Fibroblast of skin of right quadriceps (primary cell): ENCODE measurements at regions not wholly inside any gene's neighbourhood (a gene's known extent, or its start where the extent isn't known, plus 50 kb on each side); places are given as distances from the start of the nearest gene placed in this dataset.

ENCODE experiments used
- DNase-seq: peaks from one replicate; pipeline ENCODE4 v3.0.0-alpha.2; 2013

DNA sequence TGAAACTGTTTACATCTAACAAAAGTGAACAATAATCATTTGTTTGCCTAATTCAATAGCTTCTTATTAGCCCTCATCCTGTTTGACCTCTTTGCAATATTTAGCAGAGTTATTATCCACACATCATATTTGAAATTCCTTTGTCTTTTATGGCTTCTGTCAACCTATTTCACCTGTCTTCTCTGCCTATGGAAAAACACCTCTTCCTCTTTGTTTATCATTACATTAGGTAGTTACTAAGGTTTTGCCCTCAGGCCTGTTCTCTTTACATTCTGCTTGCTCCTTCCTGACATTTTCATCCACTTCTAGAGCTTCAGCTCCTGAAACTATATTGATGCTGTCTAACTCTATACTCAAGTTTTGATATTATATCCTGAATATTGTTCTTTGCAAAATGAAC lies 183.0 kb downstream of the SUCNR1 start:
- no peak for DNase-seq

DNA sequence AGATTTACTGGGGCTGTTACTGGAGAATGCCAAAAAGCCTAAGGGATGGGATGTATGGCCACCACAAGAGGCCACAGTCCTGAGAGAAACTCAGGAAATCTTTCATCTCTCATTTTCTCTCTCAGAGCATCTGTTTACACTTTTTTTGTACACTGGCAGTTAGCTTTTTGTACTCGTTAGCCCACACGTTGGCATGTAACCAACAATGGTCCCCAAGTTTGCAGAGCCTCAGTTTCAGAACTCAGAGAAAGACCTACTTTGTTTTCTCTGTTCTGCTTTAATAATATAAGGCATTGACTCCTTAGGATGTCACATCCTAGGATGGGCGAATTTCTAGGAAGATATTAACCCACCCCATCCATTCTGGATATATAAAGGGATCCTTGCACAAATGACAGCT lies 183.5 kb downstream of the SUCNR1 start:
- DNase-seq, result no peak

DNA sequence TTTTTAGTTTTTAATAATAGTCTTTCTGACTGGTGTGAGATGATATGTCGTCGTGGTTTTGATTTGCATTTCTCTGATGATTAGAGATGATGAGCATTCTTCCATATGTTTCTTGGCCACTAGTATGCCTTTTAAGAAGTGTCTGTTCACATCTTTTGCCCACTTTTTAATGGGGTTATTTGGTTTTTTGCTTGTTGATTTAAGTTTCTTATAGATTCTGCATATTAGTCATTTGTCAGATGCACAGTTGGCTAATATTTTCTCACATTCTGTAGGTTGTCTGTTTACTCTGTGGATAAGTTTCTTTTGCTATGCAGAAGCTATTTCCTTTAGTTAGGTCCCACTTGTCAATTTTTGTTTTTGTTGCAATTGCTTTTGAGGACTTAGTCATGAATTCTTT lies 185.4 kb downstream of the SUCNR1 start:
- DNase-seq, result peak; percentile 69

DNA sequence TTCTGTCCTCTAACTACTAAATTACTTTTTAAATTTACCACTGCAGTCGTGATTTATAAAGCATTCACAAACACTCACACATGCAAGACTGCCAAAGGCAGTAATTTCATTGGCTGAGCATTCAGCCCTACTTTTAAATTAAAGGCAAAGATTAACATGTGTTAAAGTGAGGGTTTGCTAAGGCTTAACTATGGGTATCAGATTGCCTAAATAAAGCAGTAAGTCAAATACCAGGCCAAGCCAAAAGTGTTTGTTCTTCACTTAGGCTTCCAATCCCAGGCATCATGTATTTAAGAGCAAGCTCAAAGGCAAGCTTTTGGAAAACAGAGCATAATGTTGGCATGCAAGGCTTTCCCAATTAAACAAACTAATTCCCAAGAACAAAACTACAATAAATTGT lies 187.3 kb downstream of the SUCNR1 start:
- DNase-seq, result no peak

DNA sequence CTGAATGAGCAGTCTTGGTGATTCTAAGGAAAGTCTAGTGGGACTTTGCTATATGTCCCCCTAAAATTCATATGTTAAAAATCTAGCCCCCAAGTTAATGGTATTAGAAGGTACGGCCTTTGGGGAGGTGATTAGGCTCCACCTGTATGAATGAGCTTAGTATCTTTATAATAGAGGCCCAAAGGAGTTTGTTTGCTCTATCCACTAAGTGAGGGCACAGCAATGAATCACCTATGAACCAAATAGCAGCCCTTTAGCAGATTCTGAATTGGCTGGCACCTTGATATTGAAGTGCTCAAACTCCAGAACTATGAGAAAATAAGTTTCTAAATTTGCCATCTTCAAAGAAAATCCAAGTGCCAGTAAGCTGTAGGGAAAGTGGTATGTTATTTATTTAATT lies 187.9 kb downstream of the SUCNR1 start:
- DNase-seq, result no peak

DNA sequence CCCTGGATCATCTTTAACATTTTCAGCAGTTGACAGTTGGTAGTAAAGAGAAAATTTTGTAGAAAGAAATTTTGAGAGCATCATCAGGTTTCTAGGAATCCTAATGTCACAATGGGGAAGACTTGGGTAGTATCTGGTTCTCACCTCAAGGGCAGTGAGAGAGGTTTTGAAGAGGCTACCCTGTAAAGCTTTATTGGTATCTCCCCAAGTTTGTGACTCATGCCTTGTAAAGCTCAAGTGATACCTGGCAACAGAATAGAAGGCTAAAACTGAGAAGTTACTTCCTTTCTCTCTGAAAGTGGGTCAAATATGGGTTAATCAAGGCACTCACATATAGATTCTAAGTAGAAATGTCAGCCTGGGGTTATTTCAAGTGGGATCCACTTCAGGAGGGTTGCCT lies 196.4 kb downstream of the SUCNR1 start:
- DNase-seq, result no peak

DNA sequence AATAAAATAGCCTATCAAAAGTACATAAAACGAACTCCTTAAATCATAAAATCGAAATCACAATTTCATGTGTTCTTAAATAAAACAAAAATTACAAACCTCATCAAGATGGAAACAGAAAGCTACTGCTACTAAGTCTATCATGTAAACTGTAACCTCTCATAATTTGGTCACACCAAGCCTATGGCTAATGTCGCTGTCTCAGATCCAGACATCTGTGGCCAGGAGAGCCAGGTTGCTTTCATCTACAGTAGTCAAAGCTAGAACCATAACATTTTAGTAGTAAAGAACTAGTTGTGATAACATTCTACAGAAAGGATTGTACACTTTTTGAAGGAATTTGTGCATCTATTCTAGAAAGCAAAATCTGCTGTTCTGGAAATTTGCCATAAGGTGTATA lies 197.4 kb upstream of the MBNL1 start:
- no peak for DNase-seq

DNA sequence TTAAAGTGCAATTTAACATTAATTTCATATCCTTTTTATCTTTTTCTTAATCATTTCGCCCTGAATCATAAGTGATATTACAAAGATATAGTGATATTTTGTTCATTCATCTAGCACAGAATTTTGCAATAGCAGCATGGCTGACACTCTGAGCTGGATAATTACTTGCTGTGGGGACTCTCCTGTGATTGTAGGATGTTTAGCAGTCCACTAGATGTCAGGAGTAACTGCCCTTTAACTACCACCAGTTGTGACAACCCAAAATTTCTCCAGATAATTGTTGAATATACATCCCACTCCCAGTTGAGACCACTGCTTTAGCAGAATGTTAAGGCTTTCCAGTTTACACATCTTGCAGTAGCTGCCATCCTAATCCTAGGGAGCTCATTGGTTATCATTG lies 196.8 kb upstream of the MBNL1 start:
- peak; percentile 56 for DNase-seq

DNA sequence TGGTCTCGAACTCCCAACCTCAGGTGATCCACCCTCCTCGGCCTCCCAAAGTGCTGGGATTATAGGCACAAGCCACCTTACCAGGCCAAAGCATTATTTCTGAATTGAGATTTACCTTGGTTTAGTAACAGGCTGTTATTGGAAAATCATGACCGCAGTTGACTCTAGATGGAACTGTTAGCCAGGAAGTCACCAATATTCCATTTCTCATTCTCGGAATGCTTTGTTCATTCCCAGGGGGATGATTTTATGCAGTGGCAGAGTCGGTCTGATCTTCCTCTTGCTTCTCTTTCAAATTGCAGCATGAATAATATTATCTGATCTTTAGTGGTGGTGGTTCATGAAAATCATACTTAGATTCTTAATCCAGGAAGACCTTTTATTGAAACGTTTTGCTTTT lies 195.5 kb upstream of the MBNL1 start:
- peak; percentile 75 for DNase-seq

DNA sequence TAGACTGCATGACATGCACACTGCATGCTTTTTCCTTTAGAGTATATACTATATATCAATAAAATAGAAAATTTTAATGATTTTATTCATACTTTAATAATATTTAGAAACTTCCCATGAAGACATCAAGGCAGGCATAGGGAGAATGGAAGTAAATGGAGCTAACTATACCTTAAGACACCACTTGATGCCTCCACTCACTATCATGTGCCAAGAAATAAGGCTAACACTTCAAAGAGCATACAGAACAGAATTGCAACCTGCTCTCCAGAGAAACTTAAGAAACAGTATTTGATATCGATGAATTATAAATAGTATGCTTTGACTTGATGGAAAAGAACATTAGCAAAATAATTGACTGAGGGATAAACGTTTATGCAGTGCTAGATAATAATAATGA lies 192.6 kb upstream of the MBNL1 start:
- DNase-seq, result peak; percentile 22

DNA sequence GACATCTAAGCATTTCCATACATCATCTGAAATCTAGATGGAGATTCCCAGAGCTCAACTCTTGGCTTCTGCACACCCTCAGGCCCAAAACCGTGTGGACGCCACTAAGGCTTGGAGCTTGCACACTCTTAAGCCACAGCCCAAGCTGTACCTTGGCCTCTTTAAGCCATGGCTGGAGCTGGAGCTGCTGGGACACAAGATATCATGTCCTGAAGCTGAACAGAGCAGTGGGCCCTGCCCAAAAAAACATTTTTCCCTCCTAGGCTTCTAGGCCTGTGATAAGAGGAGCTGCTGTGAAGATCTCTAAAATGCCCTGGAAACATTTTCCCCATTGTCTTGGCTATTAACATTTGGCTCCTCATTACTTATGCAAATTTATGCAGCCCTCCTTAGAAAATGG lies 188.7 kb upstream of the MBNL1 start:
- no peak for DNase-seq

DNA sequence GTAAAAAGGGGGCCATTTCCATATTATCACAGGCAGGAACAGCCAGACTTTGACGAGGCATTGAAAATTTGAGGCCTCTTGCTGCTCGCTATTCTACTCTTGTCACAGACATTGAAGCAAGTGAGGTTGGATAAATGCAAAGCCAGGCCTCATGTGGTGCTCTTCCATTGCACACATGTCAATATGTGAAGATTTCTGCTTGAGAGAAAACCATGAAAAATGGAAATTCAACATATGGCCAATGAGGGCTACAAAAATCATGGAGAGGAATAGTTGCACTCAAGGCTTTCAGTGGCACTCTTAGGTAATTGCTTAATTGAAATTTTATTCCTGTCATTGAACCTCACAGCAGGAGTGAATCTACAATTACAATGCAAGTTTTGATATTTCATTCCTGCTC lies 185.6 kb upstream of the MBNL1 start:
- no peak for DNase-seq

DNA sequence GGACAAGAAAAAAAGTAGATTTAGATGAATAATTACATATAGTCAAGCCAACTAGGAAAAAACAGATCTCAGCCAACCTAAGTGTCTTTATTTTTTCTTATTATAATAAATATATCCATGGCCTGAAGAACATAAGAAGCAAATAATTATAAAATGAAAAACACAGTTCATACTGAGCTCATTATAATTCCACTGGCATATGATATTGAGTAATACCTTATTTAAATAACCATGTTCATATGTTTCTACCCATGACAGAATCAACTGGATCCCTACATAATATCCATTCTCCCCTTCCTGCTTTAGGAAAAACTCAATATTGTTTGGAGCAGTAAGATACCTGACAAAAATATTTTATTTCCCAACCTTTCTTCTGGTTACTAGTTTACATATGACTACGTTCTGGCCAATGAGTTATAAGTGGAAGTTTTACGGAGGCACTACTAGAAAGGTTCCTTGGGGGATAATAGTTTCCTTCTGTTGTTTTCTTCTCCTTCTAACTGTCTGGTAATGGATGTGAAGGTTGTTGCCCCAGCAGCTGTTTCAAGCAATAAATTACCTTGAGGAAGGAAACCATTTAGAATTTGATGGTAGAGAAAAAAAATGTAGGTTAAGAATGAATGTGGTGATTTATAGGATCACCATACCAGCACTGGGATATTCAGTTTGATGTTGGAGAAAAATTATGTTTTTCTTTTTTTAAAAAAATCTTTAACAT lies 184.1 kb upstream of the MBNL1 start:
- no peak for DNase-seq

DNA sequence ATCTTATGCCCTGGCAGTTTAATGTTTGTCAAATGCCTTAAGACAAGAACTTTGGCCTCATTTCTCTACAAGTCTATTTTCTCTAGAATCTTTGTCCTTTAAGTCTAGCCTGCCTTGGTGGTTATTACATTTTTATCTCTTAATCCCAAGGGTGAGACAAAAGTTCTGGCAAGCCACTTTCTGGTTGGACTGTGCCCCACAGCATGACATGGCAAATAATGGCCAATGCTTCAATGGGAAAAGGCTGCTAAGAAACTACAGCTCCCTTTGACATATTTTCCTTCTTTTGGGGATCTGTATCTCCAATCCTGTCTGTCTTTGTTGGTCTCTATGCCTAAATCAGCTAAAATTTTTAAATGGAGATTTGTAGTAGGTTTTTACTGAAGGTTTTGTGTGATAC lies 181.6 kb upstream of the MBNL1 start:
- DNase-seq, result no peak

DNA sequence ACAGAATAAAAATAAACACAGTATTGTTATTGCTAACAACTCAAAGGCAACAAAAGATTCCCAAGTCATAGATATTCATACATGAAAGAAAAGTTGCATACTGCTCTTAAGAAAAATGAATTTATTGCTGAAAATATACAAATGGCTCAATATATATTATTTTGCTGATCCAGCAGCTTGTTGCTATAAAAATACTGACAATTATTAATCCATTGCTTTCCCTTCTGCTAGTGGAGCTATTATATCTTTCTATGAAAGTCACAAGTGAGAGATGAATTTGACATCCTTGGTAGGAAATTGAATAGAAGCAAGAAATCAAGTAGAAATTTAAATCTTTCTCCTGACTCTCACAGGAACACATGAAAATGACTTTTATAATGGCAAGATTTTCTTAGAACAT lies 179.2 kb upstream of the MBNL1 start:
- no peak for DNase-seq

DNA sequence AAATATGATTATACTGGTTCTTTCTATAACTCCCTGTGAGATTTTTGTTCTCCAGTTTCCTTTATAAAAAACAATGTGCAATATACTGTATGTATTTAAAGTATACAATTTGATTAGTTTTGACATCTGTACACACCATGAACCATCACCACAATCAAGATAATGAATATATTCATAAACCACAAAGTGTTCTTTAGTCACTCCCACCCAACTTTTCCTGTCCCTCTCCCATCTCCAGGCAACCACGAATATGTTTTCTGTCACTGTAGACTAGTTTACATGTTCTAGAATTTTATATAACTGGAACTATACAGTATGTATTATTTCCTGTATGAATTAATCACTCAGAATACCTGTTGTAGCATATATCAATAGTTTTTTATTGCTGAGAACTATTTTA lies 177.0 kb upstream of the MBNL1 start:
- no peak for DNase-seq

DNA sequence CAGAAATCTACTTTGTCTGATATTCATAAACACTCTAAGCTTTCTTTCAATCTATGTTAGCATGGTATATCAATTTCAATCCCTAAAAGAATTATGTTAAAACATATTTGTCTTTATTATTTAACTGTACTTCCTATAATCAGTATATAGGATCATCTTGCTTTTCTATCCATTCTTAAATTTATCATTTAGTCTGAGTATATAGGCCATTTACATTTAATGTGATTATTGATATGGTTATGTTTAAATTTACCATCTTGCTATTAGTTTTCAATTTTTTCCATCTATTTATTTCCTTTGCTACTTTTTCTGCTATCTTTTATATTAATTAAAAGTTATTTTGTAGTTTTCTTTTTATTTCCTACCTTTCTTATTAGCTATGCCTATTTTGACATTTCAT lies 174.8 kb upstream of the MBNL1 start:
- DNase-seq, result no peak

DNA sequence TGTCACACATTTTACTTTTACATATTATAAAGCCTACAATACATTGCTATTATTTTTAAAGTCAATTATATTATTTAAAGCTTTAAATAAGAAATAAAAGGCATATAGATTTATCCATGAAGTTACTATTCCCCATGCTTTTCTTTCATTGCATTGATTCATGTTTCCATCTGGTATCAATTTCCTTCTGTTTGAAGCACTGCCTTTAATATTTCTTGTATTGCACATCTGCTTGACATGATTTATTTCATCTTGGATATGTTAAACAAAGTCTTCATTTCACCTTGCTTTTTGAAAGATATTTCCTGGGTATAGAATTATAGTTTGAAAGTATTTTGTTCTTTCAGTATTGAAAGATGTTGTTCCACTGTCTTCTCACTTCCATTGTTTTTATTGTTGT lies 174.3 kb upstream of the MBNL1 start:
- peak; percentile 13 for DNase-seq

DNA sequence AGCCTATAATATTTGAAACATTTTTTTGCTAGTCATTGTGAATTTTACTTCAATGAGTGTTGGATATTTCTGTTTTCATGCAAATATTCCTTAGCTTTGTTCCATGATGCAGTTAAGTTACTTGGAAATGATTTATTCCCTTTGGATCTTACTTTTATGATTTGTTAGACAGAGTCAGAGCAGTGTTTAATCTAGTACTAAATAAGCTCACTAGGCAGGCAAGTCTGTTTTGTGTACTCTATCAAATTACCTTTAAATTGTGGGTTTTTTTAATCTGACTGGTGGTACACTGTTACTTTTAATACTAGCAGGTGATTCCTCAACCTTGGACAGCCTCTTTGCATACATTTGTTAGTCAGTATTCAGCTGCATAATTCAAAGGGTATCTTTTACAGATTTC lies 173.3 kb upstream of the MBNL1 start:
- DNase-seq, result no peak

DNA sequence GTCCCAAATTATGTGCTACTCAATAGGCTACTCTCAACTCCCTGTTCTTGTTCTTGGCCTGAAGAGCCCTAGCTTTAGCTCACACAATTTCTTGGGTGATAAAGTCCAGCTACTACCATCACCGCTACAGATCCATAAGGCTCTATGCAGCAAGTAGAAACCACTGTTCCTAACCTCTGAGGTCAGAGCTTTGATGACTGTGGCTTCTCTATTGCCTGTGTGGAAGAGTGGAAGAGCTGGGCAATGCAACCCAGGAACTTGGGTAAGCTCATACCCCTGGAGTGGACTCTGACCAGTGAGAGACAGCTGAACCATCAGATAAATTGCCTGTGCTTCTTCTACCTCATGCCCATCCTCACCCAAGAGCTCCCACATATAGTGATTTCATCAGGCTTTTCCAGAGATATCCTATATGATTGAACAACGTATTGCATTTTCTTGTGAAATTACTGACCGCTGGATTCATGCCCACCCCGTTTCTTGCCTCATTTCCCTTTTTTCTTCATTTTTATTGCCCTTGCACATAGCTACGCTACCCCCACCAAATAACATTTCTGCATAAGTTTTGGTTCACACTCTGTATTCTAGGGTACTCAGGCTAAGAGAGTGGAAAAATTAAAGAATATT lies 172.3 kb upstream of the MBNL1 start:
- DNase-seq, result no peak

DNA sequence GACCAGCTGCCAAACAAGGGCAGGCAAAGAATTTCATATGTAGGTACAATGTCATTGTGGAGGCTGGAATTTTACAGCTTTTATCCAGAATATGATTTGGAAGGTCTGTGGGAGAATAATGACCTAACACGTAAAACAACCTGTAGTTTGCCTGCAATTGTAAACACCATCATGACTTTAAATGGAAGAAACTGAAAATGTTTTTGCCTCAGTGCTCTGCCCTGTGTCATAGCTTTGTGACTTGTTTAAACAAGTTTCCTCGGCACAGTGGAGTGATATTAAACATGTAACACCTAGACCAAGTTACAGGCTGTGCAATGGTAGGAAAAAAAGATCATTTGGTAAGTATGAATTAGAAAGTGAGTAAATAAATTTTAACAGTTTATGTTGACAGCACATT lies 171.6 kb upstream of the MBNL1 start:
- no peak for DNase-seq

DNA sequence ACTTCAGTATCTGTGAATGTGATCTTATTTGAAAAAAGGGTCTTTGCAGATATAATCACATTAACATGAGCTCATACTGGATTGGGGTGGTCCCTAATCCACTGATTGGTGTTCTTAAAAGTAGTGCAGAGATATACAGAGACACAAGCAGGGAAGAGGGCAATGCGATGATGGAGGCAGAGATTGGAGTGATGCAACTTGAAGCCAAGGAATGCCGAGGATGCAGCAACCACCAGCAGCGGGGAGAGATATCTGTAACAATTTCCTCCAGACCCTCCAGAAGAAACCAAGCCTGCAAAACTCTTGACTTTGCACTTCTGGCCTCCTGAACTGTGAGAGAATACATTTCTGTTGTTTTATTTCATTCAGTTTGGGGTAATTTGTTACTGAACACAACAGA lies 171.0 kb upstream of the MBNL1 start:
- peak; percentile 18 for DNase-seq

DNA sequence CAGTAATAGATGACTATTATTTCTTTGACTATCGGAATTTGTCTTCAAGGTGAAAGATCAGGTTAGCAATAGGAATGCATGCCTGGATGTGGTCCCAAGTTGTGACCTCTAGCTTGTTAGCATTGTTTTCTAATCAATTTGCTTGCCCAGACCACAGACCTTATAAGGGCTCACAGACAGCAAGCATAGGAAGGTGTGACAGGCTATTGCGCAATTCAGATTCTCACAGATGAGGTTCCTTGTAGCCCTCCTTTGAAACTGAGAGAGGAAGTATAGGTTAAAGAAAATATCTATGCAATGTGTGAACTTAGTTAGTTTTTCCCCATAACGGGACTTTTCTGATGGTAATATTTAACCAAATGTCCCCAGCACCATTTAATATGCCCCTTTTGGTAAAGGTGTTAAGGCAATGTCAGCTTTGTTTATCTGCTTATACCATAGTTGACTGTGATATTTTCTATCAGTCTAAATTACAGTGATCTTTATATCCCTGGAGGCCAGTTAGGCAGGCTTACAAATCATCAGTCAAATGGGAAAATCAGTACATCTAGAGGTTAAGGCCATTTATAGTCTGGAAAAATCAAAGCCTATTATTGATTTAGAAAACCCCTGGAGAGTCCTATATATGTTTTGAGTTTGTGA lies 168.1 kb upstream of the MBNL1 start:
- no peak for DNase-seq

DNA sequence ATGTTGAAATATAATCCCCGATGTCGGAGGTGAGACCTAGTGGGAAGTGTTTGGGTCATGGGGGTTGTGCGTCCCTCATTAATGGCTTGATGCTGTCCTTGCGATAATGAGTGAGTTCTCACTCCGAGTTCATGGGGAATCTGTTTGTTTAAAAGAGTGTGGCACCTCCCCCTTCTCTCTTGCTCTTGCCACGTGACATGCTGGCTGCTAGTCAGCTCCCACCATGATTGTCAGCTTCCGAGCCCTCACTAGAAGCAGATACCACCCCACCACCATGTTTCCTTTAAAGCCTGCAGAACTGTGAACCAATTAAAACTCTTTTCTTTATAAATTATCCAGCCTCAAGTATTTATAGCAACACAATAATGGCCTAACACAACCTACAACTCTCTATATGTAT lies 166.3 kb upstream of the MBNL1 start:
- no peak for DNase-seq

DNA sequence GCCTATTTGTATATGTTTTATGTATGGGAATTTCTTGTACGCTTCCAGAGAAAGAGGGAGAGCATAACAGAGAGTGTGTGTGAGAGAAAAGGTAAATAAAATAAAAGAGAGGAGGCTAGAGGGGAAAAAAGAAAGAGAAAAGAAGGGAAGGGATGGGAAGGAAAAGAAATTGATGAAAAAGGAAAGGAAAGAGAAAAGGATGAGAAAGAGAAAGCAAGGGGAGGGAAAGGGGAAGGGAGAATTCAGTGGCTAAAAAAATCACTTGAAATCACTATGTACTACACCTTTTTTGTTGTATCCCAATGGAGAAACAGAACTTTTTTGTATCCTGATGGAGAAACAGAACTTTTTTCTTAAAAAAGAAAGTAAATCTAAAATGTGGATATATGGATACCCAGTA lies 165.5 kb upstream of the MBNL1 start:
- DNase-seq, result no peak
